CD14-positive monocyte (primary cell): ENCODE measurements at regions not wholly inside any gene's neighbourhood (a gene's known extent, or its start where the extent isn't known, plus 50 kb on each side); places are given as distances from the start of the nearest gene placed in this dataset.

Experiments
- DNase-seq, 3 donors: peaks; one replicate each; pipeline ENCODE4 v3.0.0-alpha.2; 2011 to 2022
- H2AFZ ChIP-seq: 2 replicates; pipeline ENCODE4 v1.6.0; 2012; ENCODE audit warnings: mild to moderate bottlenecking, low read depth, low read length, inconsistent platforms; ENCODE audit not compliant: insufficient read depth, poor library complexity, severe bottlenecking
- H3K27ac ChIP-seq, 2 donors: 1 replicate in 1 of 2; 2 replicates in 1 of 2; pipeline ENCODE4 v1.5.1; 2012 to 2013; ENCODE audit warnings: low read length in 2 of 2, control low read depth in 1 of 2, inconsistent platforms in 1 of 2, low read depth in 1 of 2, mild to moderate bottlenecking in 1 of 2
- H3K27me3 ChIP-seq, 2 donors: one replicate each; pipeline versions ENCODE4 v1.6.0 to v1.6.1; 2011 to 2013; ENCODE audit warnings: low read length in 2 of 2; ENCODE audit not compliant: control insufficient read depth in 2 of 2, insufficient read depth in 2 of 2
- H3K36me3 ChIP-seq, 2 donors: replicated peaks in 1 of 2; 1 replicate in 1 of 2; 2 replicates in 1 of 2; pipeline versions ENCODE4 v1.5.1 to v1.6.1; 2012 to 2013; ENCODE audit warnings: low read length in 2 of 2, control low read depth in 1 of 2, inconsistent platforms in 1 of 2, mild to moderate bottlenecking in 1 of 2; ENCODE audit not compliant: insufficient read depth in 2 of 2, control insufficient read depth in 1 of 2
- H3K4me1 ChIP-seq, 2 donors: 1 replicate in 1 of 2; 2 replicates in 1 of 2; pipeline versions ENCODE4 v1.5.1 to v1.6.1; 2012 to 2013; ENCODE audit warnings: low read length in 2 of 2, control low read depth in 1 of 2, inconsistent platforms in 1 of 2, mild to moderate bottlenecking in 1 of 2, moderate library complexity in 1 of 2; ENCODE audit not compliant: insufficient read depth in 2 of 2, control insufficient read depth in 1 of 2
- H3K4me2 ChIP-seq: replicated peaks from 2 replicates; pipeline ENCODE3; 2012; ENCODE audit warnings: low read length, moderate library complexity, mild to moderate bottlenecking; ENCODE audit not compliant: poor library complexity, severe bottlenecking; ENCODE audit errors: extremely low read depth
- H3K4me3 ChIP-seq, 3 experiments: fragments of 200-600 bp in 1 of 3; sonication (generic) in 1 of 3; replicated peaks in 1 of 3; 1 replicate in 2 of 3; 2 replicates in 1 of 3; pipeline ENCODE4 v1.5.1; 2011 to 2013; ENCODE audit warnings: low read length in 3 of 3, mild to moderate bottlenecking in 3 of 3, control low read depth in 2 of 3, low read depth in 2 of 3, inconsistent platforms in 1 of 3, moderate library complexity in 1 of 3
- H3K79me2 ChIP-seq: 2 replicates; pipeline ENCODE4 v1.6.0; 2012; ENCODE audit warnings: mild to moderate bottlenecking, control low read depth, inconsistent platforms, low read length, moderate library complexity; ENCODE audit not compliant: insufficient read depth
- H3K9ac ChIP-seq: 2 replicates; pipeline ENCODE4 v1.6.0; 2017; ENCODE audit warnings: low read length, mild to moderate bottlenecking; ENCODE audit not compliant: insufficient read depth, poor library complexity, severe bottlenecking
- H3K9me3 ChIP-seq, 2 donors: replicated peaks in 1 of 2; 1 replicate in 1 of 2; 2 replicates in 1 of 2; pipeline versions ENCODE4 v1.5.1 to v1.6.1; 2012 to 2013; ENCODE audit warnings: low read length in 2 of 2, control low read depth in 1 of 2; ENCODE audit not compliant: control insufficient read depth in 1 of 2, insufficient read depth in 1 of 2
- H4K20me1 ChIP-seq: 2 replicates; pipeline ENCODE4 v1.6.0; 2012; ENCODE audit warnings: mild to moderate bottlenecking, low read length, control low read depth, moderate library complexity; ENCODE audit not compliant: insufficient read depth
- H3K27ac Mint-ChIP-seq, 7 donors: one replicate each; pipeline ENCODE4 v1.8.0; 2020; ENCODE audit warnings: mild to moderate bottlenecking in 7 of 7, mixed read lengths in 7 of 7, moderate library complexity in 6 of 7, inconsistent platforms in 2 of 7
- H3K27me3 Mint-ChIP-seq, 3 donors: one replicate each; pipeline ENCODE4 v1.8.0; 2021 to 2022; ENCODE audit warnings: low read depth in 3 of 3, mild to moderate bottlenecking in 3 of 3, mixed read lengths in 3 of 3, moderate library complexity in 3 of 3, inconsistent platforms in 1 of 3
- H3K36me3 Mint-ChIP-seq, 2 donors: one replicate each; pipeline ENCODE4 v1.8.0; 2020; ENCODE audit warnings: mixed read lengths in 2 of 2, inconsistent platforms in 1 of 2, mild to moderate bottlenecking in 1 of 2
- H3K4me1 Mint-ChIP-seq: one replicate; pipeline ENCODE4 v1.8.0; 2020; ENCODE audit warnings: mild to moderate bottlenecking, mixed read lengths
- H3K4me3 Mint-ChIP-seq, 2 donors: one replicate each; pipeline ENCODE4 v1.8.0; 2020; ENCODE audit warnings: mild to moderate bottlenecking in 2 of 2, mixed read lengths in 2 of 2, moderate library complexity in 1 of 2
- H3K9me3 Mint-ChIP-seq, 7 donors: one replicate each; pipeline ENCODE4 v1.8.0; 2020 to 2022; ENCODE audit warnings: mixed read lengths in 7 of 7, mild to moderate bottlenecking in 6 of 7, moderate library complexity in 6 of 7, inconsistent platforms in 2 of 7
- CTCF ChIP-seq: fragments of 200-600 bp; IDR thresholded peaks from one replicate; pipeline ENCODE4 v1.8.0; 2022; ENCODE audit warnings: antibody characterized with exemption, mild to moderate bottlenecking
- intact Hi-C, 2 donors: fragments of 100-400 bp; cut with micrococcal nuclease; formaldehyde crosslinking; loops; one replicate each; pipeline versions ENCODE4 v1.15.0 to v1.15.1; 2023

- H3K79me2 ChIP-seq = no peaks in the 10 kb centered on the region
- no peak for TF ChIP-seq CTCF
- no peaks in the 10 kb centered on the region for H3K4me1 ChIP-seq
- no peak overlapping the region for H3K4me3 ChIP-seq
- Mint-ChIP-seq H3K27ac (no peak overlapping the region), H3K27me3 (peaks cover 0 to 2% (median 1%) of the 10 kb centered on the region in 3 donors), H3K36me3 (no peaks in the 10 kb centered on the region), H3K9me3 (peaks cover 0 to 4% (median 0%) of the 10 kb centered on the region in 7 donors), H3K4me1 (peaks cover 2% of the 10 kb centered on the region), H3K4me3 (no peak overlapping the region)
- H3K27ac ChIP-seq = no peak overlapping the region
- H3K9me3 ChIP-seq = no peaks in the 10 kb centered on the region
- no peaks in the 10 kb centered on the region for H3K36me3 ChIP-seq
- intact Hi-C loops = no loop called here
- no peak overlapping the region for H3K4me2 ChIP-seq
- no peak overlapping the region for H3K9ac ChIP-seq
- H4K20me1 ChIP-seq = no peaks in the 10 kb centered on the region
- no peak overlapping the region for H2AFZ ChIP-seq
- no peak for DNase-seq
- H3K27me3 ChIP-seq = no peaks in the 10 kb centered on the region
Measured at GRCh38 chr6:63521475-63522210, 50.6 kb upstream of the LOC128125822 start.
